HCT116 (cell line): ENCODE measurements at regions not wholly inside any gene's neighbourhood (a gene's known extent, or its start where the extent isn't known, plus 50 kb on each side); places are given as distances from the start of the nearest gene placed in this dataset.

Source experiments
- ATAC-seq: fragments of 200-7000 bp; cut with Tn5 transposase; 2 replicates; pipeline ENCODE4 v1.9.1; 2020; ENCODE audit warnings: mild to moderate bottlenecking, moderate library complexity
- BruUV-seq: library from RNA; stranded (reverse); fragments of 400-500 nt; replicated peaks from 2 replicates; lab custom pipeline; 2021; lab: Mats Ljungman, UMichigan
- CTCF ChIA-PET: fragments of 300-600 bp; sonication (Branson Sonifier 250); formaldehyde crosslinking; loops from one replicate; lab custom pipeline; 2021; ENCODE audit warnings: antibody characterized with exemption; lab: Charles Lee
- POLR2A ChIA-PET: fragments of 300-600, 350-600 bp; sonication (Branson Sonifier 250); formaldehyde crosslinking; loops from one replicate; lab custom pipeline; 2021; ENCODE audit warnings: antibody characterized with exemption; lab: Charles Lee
- RAD21 ChIA-PET, 2 experiments: fragments of 300-600 bp; sonication (Branson Sonifier 250); formaldehyde crosslinking; loops; one replicate each; lab custom pipeline; 2023; ENCODE audit warnings: low total read pairs in 2 of 2; ENCODE audit not compliant: uncharacterized antibody in 2 of 2, unreplicated experiment in 2 of 2, low non-redundant PET in 1 of 2; lab: Charles Lee
- DNase-seq: peaks from one replicate; pipeline ENCODE4 v3.0.0-alpha.2; 2010; ENCODE audit warnings: low read depth, low spot score
- H2AFZ ChIP-seq: fragments of 200-600 bp; shearing (Covaris generic), sonication (generic); 2 replicates; pipeline ENCODE4 v1.6.1; 2017; ENCODE audit warnings: low read depth, mixed run types, mixed read lengths, antibody characterized with exemption, low read length; ENCODE audit not compliant: poor library complexity, severe bottlenecking
- H3K27ac ChIP-seq: 2 replicates; pipeline ENCODE4 v1.5.1; 2012; ENCODE audit warnings: low read depth, low read length
- H3K27me3 ChIP-seq: fragments of 200-600 bp; sonication (generic); 2 replicates; pipeline ENCODE4 v1.6.1; 2016; ENCODE audit warnings: mixed run types, low read length, mixed read lengths; ENCODE audit not compliant: insufficient read depth
- H3K36me3 ChIP-seq, 2 experiments: fragments of 200-500 bp in 1 of 2; fragments of 200-600 bp in 1 of 2; sonication (Bioruptor generic) in 1 of 2; sonication (generic) in 1 of 2; 2 replicates each; pipeline versions ENCODE4 v1.5.1 to v1.6.1; 2014 to 2016; ENCODE audit warnings: low read length in 2 of 2, inconsistent platforms in 1 of 2, mixed read lengths in 1 of 2, mixed run types in 1 of 2; ENCODE audit not compliant: insufficient read depth in 2 of 2, control insufficient read depth in 1 of 2
- H3K4me1 ChIP-seq, 2 experiments: fragments of 200-600 bp in 1 of 2; sonication (generic) in 1 of 2; 2 replicates each; pipeline versions ENCODE4 v1.5.1 to v1.6.1; 2012 to 2017; ENCODE audit warnings: low read length in 2 of 2, inconsistent platforms in 1 of 2, mild to moderate bottlenecking in 1 of 2, mixed read lengths in 1 of 2, mixed run types in 1 of 2, moderate library complexity in 1 of 2; ENCODE audit not compliant: insufficient read depth in 2 of 2, control insufficient read depth in 1 of 2
- H3K4me2 ChIP-seq: fragments of 200-600 bp; sonication (generic); 2 replicates; pipeline ENCODE4 v1.6.1; 2017; ENCODE audit warnings: mixed run types, low read length, mixed read lengths
- H3K4me3 ChIP-seq, 2 experiments: fragments of 200-600 bp in 1 of 2; sonication (generic) in 1 of 2; replicated peaks in 1 of 2; 2 replicates each; pipeline ENCODE4 v1.5.1; 2011 to 2016; ENCODE audit warnings: low read length in 2 of 2, control low read depth in 1 of 2, low read depth in 1 of 2, mild to moderate bottlenecking in 1 of 2, mixed read lengths in 1 of 2, mixed run types in 1 of 2
- H3K79me2 ChIP-seq: fragments of 200-600 bp; sonication (generic); 2 replicates; pipeline ENCODE4 v1.6.1; 2017; ENCODE audit warnings: mild to moderate bottlenecking, mixed run types, low read length, moderate library complexity, mixed read lengths; ENCODE audit not compliant: insufficient read depth
- H3K9ac ChIP-seq: fragments of 200-600 bp; sonication (generic); 2 replicates; pipeline ENCODE4 v1.6.1; 2016; ENCODE audit warnings: low read length, mixed read lengths
- H3K9me2 ChIP-seq: fragments of 200-600 bp; sonication (generic), shearing (Covaris generic); 2 replicates; pipeline ENCODE4 v1.6.1; 2017; ENCODE audit warnings: mixed run types, mild to moderate bottlenecking, moderate library complexity; ENCODE audit not compliant: insufficient read depth
- H3K9me3 ChIP-seq, 2 experiments: fragments of 200-500 bp in 1 of 2; fragments of 200-600 bp in 1 of 2; sonication (Bioruptor generic) in 1 of 2; sonication (generic) in 1 of 2; 2 replicates each; pipeline ENCODE4 v1.6.1; 2014 to 2017; ENCODE audit warnings: low read length in 2 of 2, mixed read lengths in 2 of 2, inconsistent platforms in 1 of 2, low read depth in 1 of 2, mild to moderate bottlenecking in 1 of 2, mixed run types in 1 of 2, moderate library complexity in 1 of 2; ENCODE audit not compliant: control insufficient read depth in 1 of 2, insufficient read depth in 1 of 2
- H4K20me1 ChIP-seq: fragments of 200-600 bp; sonication (generic), shearing (Covaris generic); 2 replicates; pipeline ENCODE4 v1.6.1; 2017; ENCODE audit warnings: mixed run types, mild to moderate bottlenecking, moderate library complexity; ENCODE audit not compliant: insufficient read depth
- ATF3 ChIP-seq: IDR thresholded peaks from 2 replicates; pipeline ENCODE4 v1.6.1; 2012
- CBX3 ChIP-seq: IDR thresholded peaks from 2 replicates; pipeline ENCODE4 v1.6.1; 2012; ENCODE audit warnings: low read depth
- CTCF ChIP-seq, 3 experiments: fragments of 200-600 bp in 1 of 3; sonication (generic) in 1 of 3; IDR thresholded peaks in 2 of 3; conservative IDR thresholded peaks in 1 of 3; 2 replicates each; pipeline ENCODE4 v1.5.1; 2012 to 2017; ENCODE audit warnings: low read depth in 2 of 3, low read length in 2 of 3, antibody characterized with exemption in 1 of 3, borderline replicate concordance in 1 of 3, control low read depth in 1 of 3, mild to moderate bottlenecking in 1 of 3, mixed read lengths in 1 of 3, mixed run types in 1 of 3, moderate library complexity in 1 of 3; ENCODE audit not compliant: insufficient read depth in 1 of 3
- EGR1 ChIP-seq: IDR thresholded peaks from 2 replicates; pipeline ENCODE4 v1.6.1; 2012; ENCODE audit warnings: low read depth
- ELF1 ChIP-seq: IDR thresholded peaks from 2 replicates; pipeline ENCODE4 v1.6.1; 2012; ENCODE audit warnings: low read depth, borderline replicate concordance
- EZH2 ChIP-seq: fragments of 200-600 bp; sonication (generic); IDR thresholded peaks from 2 replicates; pipeline ENCODE4 v1.6.1; 2017; ENCODE audit warnings: antibody characterized with exemption, mixed run types
- EZH2phosphoT487 ChIP-seq: fragments of 200-600 bp; IDR thresholded peaks from 2 replicates; pipeline ENCODE4 v1.6.1; 2018; ENCODE audit warnings: antibody characterized with exemption, borderline replicate concordance
- POLR2A ChIP-seq: IDR thresholded peaks from 2 replicates; pipeline ENCODE4 v1.7.0; 2011; ENCODE audit warnings: borderline replicate concordance; ENCODE audit not compliant: insufficient read depth, insufficient read length; ENCODE audit errors: extremely low read depth
- POLR2AphosphoS5 ChIP-seq: IDR thresholded peaks from 2 replicates; pipeline ENCODE4 v1.6.1; 2011; ENCODE audit warnings: mild to moderate bottlenecking, low read depth, low read length, moderate library complexity
- RAD21 ChIP-seq: IDR thresholded peaks from 2 replicates; pipeline ENCODE4 v1.6.1; 2012; ENCODE audit warnings: low read depth, mild to moderate bottlenecking
- REST ChIP-seq: IDR thresholded peaks from 2 replicates; pipeline ENCODE4 v1.6.1; 2012; ENCODE audit warnings: low read depth
- SP1 ChIP-seq: IDR thresholded peaks from 2 replicates; pipeline ENCODE4 v1.6.1; 2012; ENCODE audit warnings: low read depth
- SRF ChIP-seq: IDR thresholded peaks from 2 replicates; pipeline ENCODE4 v1.6.1; 2012; ENCODE audit warnings: low read depth
- TCF7L2 ChIP-seq: IDR thresholded peaks from 2 replicates; pipeline ENCODE4 v1.7.0; 2011; ENCODE audit warnings: borderline replicate concordance, inconsistent platforms; ENCODE audit not compliant: insufficient read depth, insufficient read length; ENCODE audit errors: extremely low read depth
- YY1 ChIP-seq: IDR thresholded peaks from 2 replicates; pipeline ENCODE4 v1.6.1; 2011; ENCODE audit warnings: low read length, low read depth, moderate library complexity, mild to moderate bottlenecking; ENCODE audit not compliant: insufficient replicate concordance; ENCODE audit errors: extremely low read depth
- ZBTB33 ChIP-seq: IDR thresholded peaks from 2 replicates; pipeline ENCODE4 v1.6.1; 2011; ENCODE audit warnings: mild to moderate bottlenecking, low read length, moderate library complexity; ENCODE audit not compliant: insufficient replicate concordance; ENCODE audit errors: extremely low read depth
- ZFX ChIP-seq: fragments of 450-650 bp; IDR thresholded peaks from 2 replicates; pipeline ENCODE4 v1.6.1; 2017
- intact Hi-C: fragments of 100-400 bp; cut with micrococcal nuclease; formaldehyde crosslinking; loops from 2 replicates; pipeline ENCODE4 v1.10.0; 2022

- Histone ChIP-seq H3K9me2 (no peaks in the 10 kb centered on the region), H3K9me3 (no peaks in the 10 kb centered on the region), H3K27me3 (peaks cover 7% of the 10 kb centered on the region; the same call in 1 of the 2 replicates), H3K79me2 (no peaks in the 10 kb centered on the region), H3K27ac (no peak overlapping the region), H3K9ac (no peak overlapping the region), H3K36me3 (no peaks in the 10 kb centered on the region), H3K4me1 (no peaks in the 10 kb centered on the region), H3K4me3 (no peak overlapping the region), H3K4me2 (no peak overlapping the region), H2AFZ (no peak overlapping the region), H4K20me1 (no peaks in the 10 kb centered on the region)
- no peak for ATAC-seq
- BruUV-seq: no TSS peak
- intact Hi-C loops: no loop called here
- TF ChIP-seq YY1 (no peak), CTCF (IDR thresholded peaks at IDR 0.05 in 2 of 3, conservative IDR thresholded peaks at IDR 0.05 in 1 of 3; ENCODE audit: borderline replicate concordance in 1 of 3, insufficient read depth in 1 of 3, low read depth in 2 of 3, low read length in 2 of 3) (no peak), ZBTB33 (no peak), ATF3 (no peak), CBX3 (no peak), TCF7L2 (no peak), SRF (no peak), EZH2phosphoT487 (no peak), SP1 (no peak), POLR2A (no peak), ZFX (no peak), RAD21 (no peak), REST (no peak), EGR1 (no peak), EZH2 (no peak), ELF1 (no peak), POLR2AphosphoS5 (no peak)
- no peak for DNase-seq
- POLR2A ChIA-PET: no interaction called here
- RAD21 ChIA-PET: no interaction called here
- CTCF ChIA-PET: no interaction called here
Observed at GRCh38 chr1:22352355-22352754, 99.3 kb upstream of the ZBTB40 start.
